Neural cell (in vitro differentiated cells): ENCODE measurements at regions not wholly inside any gene's neighbourhood (a gene's known extent, or its start where the extent isn't known, plus 50 kb on each side); places are given as distances from the start of the nearest gene placed in this dataset.

Source experiments
- EP300 ChIP-seq: fragments of 450-650 bp; conservative IDR thresholded peaks from 2 replicates; pipeline ENCODE4 v1.6.1; 2014; ENCODE audit warnings: antibody characterized with exemption, mild to moderate bottlenecking, moderate library complexity; ENCODE audit not compliant: poor library complexity, severe bottlenecking
- POLR2AphosphoS5 ChIP-seq: IDR thresholded peaks from 2 replicates; pipeline ENCODE4 v1.6.1; 2012
- TAF1 ChIP-seq: IDR thresholded peaks from 2 replicates; pipeline ENCODE4 v1.6.1; 2012; ENCODE audit warnings: low read depth
- TF ChIP-seq, protein P1 (sequence below): fragments of 450-650 bp; IDR thresholded peaks from 2 replicates; pipeline ENCODE4 v1.5.1; 2014; ENCODE audit warnings: antibody characterized with exemption, mild to moderate bottlenecking, moderate library complexity; ENCODE audit not compliant: poor library complexity, severe bottlenecking
- TF ChIP-seq, protein P2 (sequence below): IDR thresholded peaks from 2 replicates; pipeline ENCODE4 v1.6.1; 2012; ENCODE audit warnings: borderline replicate concordance

DNA sequence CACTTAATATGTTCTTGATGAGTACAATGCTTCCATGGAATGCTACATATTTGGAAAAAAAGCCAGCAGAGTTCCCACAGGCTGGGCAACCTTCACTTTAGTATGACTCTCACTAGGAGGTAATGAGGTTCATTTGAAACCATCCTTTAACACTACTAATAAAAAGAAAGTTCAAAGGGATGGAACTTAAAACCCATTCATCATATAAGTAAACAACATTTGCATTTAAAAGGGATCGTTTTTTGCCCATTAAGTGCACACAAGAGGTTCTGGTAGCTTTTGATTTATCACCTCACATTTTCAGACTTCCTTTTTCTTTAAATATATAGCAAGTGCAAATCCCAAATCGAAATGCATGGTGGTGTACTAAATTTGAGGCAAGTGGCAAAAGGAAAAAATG lies 270.8 kb upstream of the DCC start:
- TF ChIP-seq, protein P1, sequence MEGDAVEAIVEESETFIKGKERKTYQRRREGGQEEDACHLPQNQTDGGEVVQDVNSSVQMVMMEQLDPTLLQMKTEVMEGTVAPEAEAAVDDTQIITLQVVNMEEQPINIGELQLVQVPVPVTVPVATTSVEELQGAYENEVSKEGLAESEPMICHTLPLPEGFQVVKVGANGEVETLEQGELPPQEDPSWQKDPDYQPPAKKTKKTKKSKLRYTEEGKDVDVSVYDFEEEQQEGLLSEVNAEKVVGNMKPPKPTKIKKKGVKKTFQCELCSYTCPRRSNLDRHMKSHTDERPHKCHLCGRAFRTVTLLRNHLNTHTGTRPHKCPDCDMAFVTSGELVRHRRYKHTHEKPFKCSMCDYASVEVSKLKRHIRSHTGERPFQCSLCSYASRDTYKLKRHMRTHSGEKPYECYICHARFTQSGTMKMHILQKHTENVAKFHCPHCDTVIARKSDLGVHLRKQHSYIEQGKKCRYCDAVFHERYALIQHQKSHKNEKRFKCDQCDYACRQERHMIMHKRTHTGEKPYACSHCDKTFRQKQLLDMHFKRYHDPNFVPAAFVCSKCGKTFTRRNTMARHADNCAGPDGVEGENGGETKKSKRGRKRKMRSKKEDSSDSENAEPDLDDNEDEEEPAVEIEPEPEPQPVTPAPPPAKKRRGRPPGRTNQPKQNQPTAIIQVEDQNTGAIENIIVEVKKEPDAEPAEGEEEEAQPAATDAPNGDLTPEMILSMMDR, result no peak
- TF ChIP-seq, protein P2, sequence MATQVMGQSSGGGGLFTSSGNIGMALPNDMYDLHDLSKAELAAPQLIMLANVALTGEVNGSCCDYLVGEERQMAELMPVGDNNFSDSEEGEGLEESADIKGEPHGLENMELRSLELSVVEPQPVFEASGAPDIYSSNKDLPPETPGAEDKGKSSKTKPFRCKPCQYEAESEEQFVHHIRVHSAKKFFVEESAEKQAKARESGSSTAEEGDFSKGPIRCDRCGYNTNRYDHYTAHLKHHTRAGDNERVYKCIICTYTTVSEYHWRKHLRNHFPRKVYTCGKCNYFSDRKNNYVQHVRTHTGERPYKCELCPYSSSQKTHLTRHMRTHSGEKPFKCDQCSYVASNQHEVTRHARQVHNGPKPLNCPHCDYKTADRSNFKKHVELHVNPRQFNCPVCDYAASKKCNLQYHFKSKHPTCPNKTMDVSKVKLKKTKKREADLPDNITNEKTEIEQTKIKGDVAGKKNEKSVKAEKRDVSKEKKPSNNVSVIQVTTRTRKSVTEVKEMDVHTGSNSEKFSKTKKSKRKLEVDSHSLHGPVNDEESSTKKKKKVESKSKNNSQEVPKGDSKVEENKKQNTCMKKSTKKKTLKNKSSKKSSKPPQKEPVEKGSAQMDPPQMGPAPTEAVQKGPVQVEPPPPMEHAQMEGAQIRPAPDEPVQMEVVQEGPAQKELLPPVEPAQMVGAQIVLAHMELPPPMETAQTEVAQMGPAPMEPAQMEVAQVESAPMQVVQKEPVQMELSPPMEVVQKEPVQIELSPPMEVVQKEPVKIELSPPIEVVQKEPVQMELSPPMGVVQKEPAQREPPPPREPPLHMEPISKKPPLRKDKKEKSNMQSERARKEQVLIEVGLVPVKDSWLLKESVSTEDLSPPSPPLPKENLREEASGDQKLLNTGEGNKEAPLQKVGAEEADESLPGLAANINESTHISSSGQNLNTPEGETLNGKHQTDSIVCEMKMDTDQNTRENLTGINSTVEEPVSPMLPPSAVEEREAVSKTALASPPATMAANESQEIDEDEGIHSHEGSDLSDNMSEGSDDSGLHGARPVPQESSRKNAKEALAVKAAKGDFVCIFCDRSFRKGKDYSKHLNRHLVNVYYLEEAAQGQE, result no peak
- TF ChIP-seq TAF1 (no peak), EP300 (no peak), POLR2AphosphoS5 (no peak)
